ENCODE measurements at regions not wholly inside any gene's neighbourhood (a gene's known extent, or its start where the extent isn't known, plus 50 kb on each side); places are given as distances from the start of the nearest gene placed in this dataset.
"Not testable (repeated sequence)": the region's sequence is repeated elsewhere in the genome, so short reads cannot be mapped to it uniquely, and the experiment has no call there.

DNA sequence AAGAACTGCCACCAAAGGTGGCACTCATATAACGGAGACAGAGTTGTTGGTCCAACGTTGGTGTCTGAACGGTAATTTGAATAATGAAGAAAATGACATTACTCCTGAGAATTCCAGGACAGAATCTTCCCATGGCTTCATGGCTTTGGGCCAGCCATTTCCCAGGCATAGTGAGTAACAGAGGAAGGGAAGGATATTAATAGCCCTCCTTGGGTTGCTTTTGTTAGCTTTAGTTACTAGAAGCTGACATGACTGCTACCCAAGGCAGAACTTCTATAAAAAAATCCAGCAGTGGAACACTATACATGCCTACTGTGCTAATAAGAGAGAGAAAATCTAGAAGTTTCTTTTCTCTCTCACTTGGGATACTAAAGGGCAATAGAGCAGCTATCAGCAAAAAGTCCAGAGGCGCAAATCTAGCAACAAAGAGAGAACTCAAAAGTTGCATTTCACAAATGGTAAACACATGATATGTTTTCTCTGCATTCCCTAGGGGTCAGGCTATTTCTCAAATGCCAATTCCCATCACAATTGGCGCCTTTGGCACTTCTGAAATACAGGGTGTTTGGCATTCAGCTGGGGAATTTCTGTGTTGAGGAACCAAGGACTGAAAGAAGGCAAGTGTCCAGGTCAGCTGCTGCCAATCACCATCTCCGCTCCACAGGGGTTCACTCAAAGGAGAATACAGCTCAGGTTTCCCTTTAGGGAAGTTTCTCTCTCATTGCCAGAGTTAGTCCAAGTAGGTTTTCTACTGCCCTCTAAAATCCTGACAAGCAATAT is 160.8 kb upstream of the KYNU start:
- no peaks in the 10 kb centered on the region for H3K9me3 ChIP-seq
- TF ChIP-seq POLR2A (IDR thresholded peaks at IDR 0.05) (no peak), EP300 (IDR thresholded peaks at IDR 0.05) (no peak), POLR2AphosphoS5 (IDR thresholded peaks at IDR 0.05) (peak; percentile 16)
- TF ChIP-seq, protein P1, sequence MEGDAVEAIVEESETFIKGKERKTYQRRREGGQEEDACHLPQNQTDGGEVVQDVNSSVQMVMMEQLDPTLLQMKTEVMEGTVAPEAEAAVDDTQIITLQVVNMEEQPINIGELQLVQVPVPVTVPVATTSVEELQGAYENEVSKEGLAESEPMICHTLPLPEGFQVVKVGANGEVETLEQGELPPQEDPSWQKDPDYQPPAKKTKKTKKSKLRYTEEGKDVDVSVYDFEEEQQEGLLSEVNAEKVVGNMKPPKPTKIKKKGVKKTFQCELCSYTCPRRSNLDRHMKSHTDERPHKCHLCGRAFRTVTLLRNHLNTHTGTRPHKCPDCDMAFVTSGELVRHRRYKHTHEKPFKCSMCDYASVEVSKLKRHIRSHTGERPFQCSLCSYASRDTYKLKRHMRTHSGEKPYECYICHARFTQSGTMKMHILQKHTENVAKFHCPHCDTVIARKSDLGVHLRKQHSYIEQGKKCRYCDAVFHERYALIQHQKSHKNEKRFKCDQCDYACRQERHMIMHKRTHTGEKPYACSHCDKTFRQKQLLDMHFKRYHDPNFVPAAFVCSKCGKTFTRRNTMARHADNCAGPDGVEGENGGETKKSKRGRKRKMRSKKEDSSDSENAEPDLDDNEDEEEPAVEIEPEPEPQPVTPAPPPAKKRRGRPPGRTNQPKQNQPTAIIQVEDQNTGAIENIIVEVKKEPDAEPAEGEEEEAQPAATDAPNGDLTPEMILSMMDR (IDR thresholded peaks at IDR 0.05): no peak
- no peaks in the 10 kb centered on the region for H3K4me1 ChIP-seq
- no peak overlapping the region for H3K4me3 ChIP-seq
- WGBS, 2 donors (ENCODE audit: low coverage in 1 of 2): 55 to 66% methylated on average over 4 to 6 of the region's 6 CpGs
- H3K36me3 ChIP-seq: no peaks in the 10 kb centered on the region
- H3K27me3 ChIP-seq: no peaks in the 10 kb centered on the region
- ATAC-seq: no peak
- peak overlapping the region in 1 of 4 donors; percentile 47 for H3K27ac ChIP-seq

DNA sequence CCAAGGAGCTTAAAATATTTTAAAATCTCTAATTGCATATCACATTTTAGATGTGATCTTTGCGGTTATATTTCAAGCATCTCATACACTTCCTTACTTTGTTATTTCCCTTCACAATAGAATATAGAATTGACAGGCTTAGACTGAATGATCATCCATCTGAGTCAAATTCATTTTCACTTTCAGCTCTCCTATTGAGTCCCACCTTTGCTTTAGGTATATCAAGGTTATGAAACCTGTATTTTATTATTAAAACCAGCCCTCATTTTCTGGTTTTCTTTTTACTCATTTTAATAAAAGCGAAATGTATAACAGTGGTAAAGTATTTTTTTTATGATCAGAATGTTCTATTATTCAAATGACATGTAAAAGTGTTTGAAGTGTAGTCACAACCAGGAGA is 162.9 kb upstream of the KYNU start:
- no peaks in the 10 kb centered on the region for H3K27me3 ChIP-seq
- no peaks in the 10 kb centered on the region for H3K4me1 ChIP-seq
- H3K36me3 ChIP-seq: no peaks in the 10 kb centered on the region
- H3K9me3 ChIP-seq: no peaks in the 10 kb centered on the region
- no peak for ATAC-seq
- no peak overlapping the region for H3K27ac ChIP-seq
- no peak overlapping the region for H3K4me3 ChIP-seq
- 90 to 97% methylated on average over 2 of the region's 2 CpGs for WGBS, 2 donors (ENCODE audit: low coverage in 1 of 2)
- TF ChIP-seq POLR2AphosphoS5 (IDR thresholded peaks at IDR 0.05) (no peak), EP300 (IDR thresholded peaks at IDR 0.05) (no peak), POLR2A (IDR thresholded peaks at IDR 0.05) (no peak)
- TF ChIP-seq, protein P1 (IDR thresholded peaks at IDR 0.05): no peak

DNA sequence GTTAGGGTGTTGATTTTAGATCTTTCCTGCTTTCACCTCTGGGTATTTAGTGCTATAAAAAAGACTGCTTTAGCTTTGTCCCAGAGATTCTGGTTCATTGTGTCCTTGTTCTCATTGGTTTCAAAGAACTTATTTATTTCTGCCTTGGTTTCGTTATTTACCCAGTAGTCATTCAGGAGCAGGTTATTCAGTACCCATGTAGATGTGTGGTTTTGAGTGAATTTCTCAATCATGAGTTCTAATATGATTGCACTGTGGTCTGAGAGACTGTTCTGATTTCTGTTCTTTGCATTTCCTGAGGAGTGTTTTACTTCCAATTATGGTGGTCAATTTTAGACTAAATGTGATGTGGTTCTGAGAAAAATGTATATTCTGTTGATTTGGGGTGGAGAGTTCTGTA is 167.1 kb upstream of the KYNU start:
- H3K9me3 ChIP-seq: no peaks in the 10 kb centered on the region
- H3K4me3 ChIP-seq: no peak overlapping the region
- no peaks in the 10 kb centered on the region for H3K36me3 ChIP-seq
- TF ChIP-seq POLR2A (IDR thresholded peaks at IDR 0.05): no peak
- no peak for TF ChIP-seq EP300 (IDR thresholded peaks at IDR 0.05)
- TF ChIP-seq POLR2AphosphoS5 (IDR thresholded peaks at IDR 0.05): no peak
- TF ChIP-seq, protein P1 (IDR thresholded peaks at IDR 0.05): no peak
- no peak for ATAC-seq
- H3K27me3 ChIP-seq: no peaks in the 10 kb centered on the region
- H3K4me1 ChIP-seq: no peaks in the 10 kb centered on the region
- no peak overlapping the region for H3K27ac ChIP-seq
- 50 to 91% methylated on average over 1 of the region's 1 CpG for WGBS, 2 donors (ENCODE audit: low coverage in 1 of 2)

DNA sequence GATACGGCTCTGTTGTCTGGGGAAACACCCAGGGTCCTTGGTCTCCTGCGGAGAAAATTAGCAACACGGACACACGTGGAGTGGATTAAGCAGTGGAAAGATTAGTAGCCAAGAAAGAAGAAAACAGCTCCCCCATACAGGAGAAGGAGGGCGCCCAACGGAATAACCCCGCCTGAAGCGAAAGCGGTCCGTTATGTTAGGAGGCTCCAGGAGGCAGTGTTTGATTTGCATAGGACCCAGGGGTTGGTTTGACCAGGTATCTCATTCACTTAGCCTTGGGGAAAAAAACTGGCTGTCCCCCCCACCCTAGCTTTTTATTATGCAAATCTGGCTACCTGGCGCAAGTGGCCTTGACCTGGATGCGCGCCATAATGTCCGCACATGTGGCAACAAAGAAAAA is 170.1 kb upstream of the KYNU start:
- Histone ChIP-seq H3K4me3 (no peak overlapping the region), H3K36me3 (no peaks in the 10 kb centered on the region), H3K9me3 (no peaks in the 10 kb centered on the region), H3K4me1 (no peaks in the 10 kb centered on the region), H3K27ac (no peak overlapping the region), H3K27me3 (no peaks in the 10 kb centered on the region)
- 93 to 100% methylated on average over 4 to 13 of the region's 14 CpGs for WGBS, 2 donors (ENCODE audit: low coverage in 1 of 2)
- no peak for TF ChIP-seq POLR2AphosphoS5 (IDR thresholded peaks at IDR 0.05)
- ATAC-seq: no peak

DNA sequence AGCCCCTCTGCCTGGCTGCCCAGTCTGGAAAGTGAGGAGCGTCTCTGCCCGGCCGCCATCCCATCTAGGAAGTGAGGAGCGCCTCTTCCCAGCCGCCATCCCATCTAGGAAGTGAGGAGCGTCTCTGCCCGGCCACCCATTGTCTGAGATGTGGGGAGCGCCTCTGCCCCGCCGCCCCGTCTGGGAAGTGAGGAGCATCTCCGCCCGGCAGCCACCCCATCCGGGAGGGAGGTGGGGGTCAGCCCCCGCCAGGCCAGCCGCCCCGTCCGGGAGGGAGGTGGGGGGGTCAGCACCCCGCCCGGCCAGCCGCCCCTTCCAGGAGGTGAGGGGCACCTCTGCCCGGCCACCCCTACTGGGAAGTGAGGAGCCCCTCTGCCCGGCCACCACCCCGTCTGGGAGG is 175.1 kb upstream of the KYNU start:
- not testable (repeated sequence) for ATAC-seq, H3K27ac ChIP-seq, H3K9me3 ChIP-seq, H3K4me3 ChIP-seq, H3K27me3 ChIP-seq, H3K36me3 ChIP-seq, H3K4me1 ChIP-seq
- no CpG with 5 or more reads among the region's 24 CpGs for WGBS, 2 donors (ENCODE audit: low coverage in 1 of 2)

DNA sequence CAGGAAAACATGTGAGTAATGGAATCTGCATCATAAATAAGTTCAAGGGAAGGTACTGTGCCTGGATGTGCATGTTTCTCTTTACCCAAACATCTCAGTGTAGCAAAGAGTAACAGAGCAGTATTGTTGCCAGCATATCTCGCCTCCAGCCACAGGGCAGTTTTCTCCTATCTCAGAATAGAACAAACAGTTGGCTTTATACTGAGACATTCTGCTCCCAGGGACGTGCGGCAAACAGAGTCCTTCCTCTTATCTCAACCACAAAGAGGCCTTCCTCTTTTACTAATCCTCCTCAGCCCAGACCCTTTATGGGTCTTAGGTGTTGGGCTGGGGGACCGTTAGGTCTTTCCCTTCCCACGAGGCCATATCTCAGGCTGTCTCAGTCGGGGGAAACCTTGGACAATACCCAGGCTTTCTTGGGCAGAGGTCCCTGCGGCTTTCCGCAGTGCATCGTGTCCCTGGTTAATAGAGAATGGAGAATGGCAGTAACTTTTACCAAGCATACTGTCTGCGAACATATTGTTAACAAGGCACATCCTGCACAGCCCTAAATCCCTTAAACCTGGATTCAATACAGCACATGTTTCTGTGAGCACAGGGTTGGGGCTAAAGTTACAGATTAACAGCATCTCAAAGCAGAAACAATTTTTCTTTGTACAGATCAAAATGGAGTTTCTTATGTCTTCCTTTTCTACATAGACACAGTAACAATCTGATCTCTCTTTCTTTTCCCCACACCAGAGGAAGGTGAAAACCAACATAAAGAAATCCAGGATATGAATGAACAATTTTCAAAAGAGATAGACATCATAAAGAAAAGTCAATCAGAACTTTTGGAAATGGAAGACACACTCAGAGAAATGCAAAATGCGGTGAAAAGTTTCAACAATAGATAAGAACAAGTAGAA is 181.9 kb upstream of the KYNU start:
- H3K27me3 ChIP-seq, H3K36me3 ChIP-seq, H3K4me3 ChIP-seq, H3K4me1 ChIP-seq, H3K27ac ChIP-seq, ATAC-seq, H3K9me3 ChIP-seq: not testable (repeated sequence)
- 47 to 68% methylated on average over 3 to 11 of the region's 11 CpGs for WGBS, 2 donors (ENCODE audit: low coverage in 1 of 2)
